Endothelial cell of umbilical vein (primary cell): ENCODE measurements at regions not wholly inside any gene's neighbourhood (a gene's known extent, or its start where the extent isn't known, plus 50 kb on each side); places are given as distances from the start of the nearest gene placed in this dataset.

ENCODE experiments used
- BruUV-seq: library from RNA; stranded (reverse); fragments of 400-500 nt; replicated peaks from 2 replicates; lab custom pipeline; 2021; lab: Mats Ljungman, UMichigan
- CTCF ChIA-PET: fragments of 300-600, 350-600 bp; sonication (Branson Sonifier 250); formaldehyde crosslinking; loops from one replicate; lab custom pipeline; 2021; ENCODE audit warnings: antibody characterized with exemption, inconsistent platforms; lab: Charles Lee
- POLR2A ChIA-PET: fragments of 300-600, 350-600 bp; sonication (Branson Sonifier 250); formaldehyde crosslinking; loops from one replicate; lab custom pipeline; 2021; ENCODE audit warnings: antibody characterized with exemption, inconsistent platforms; lab: Charles Lee
- DNase-seq: peaks from one replicate; pipeline ENCODE4 v3.0.0-alpha.2; 2011; ENCODE audit warnings: low read depth, low spot score
- FAIRE-seq: peaks from 2 replicates; lab custom pipeline; 2011; peaks lifted over from hg19 to GRCh38; lab: Jason Lieb, UNC
- H2AFZ ChIP-seq: 2 replicates; pipeline ENCODE4 v1.6.0; 2012; ENCODE audit warnings: low read depth, low read length, control low read depth, inconsistent platforms
- H3K27ac ChIP-seq: 2 replicates; pipeline ENCODE4 v1.5.1; 2011; ENCODE audit warnings: low read depth, mild to moderate bottlenecking, control low read depth, low read length, moderate library complexity; ENCODE audit not compliant: insufficient read depth
- H3K27me3 ChIP-seq, 2 experiments: 2 replicates each; pipeline versions ENCODE4 v1.6.0 to v1.6.1; 2011; ENCODE audit warnings: low read length in 2 of 2, mixed read lengths in 1 of 2; ENCODE audit not compliant: control insufficient read depth in 2 of 2, insufficient read depth in 2 of 2
- H3K36me3 ChIP-seq, 2 experiments: 2 replicates in 1 of 2; 3 replicates in 1 of 2; pipeline ENCODE4 v1.5.1; 2011; ENCODE audit warnings: low read length in 2 of 2, mild to moderate bottlenecking in 1 of 2, moderate library complexity in 1 of 2; ENCODE audit not compliant: control insufficient read depth in 2 of 2, insufficient read depth in 2 of 2; ENCODE audit errors: extremely low read depth in 1 of 2
- H3K4me1 ChIP-seq: 3 replicates; pipeline ENCODE4 v1.5.1; 2011; ENCODE audit warnings: mild to moderate bottlenecking, low read length; ENCODE audit not compliant: control insufficient read depth, insufficient read depth; ENCODE audit errors: extremely low read depth
- H3K4me2 ChIP-seq: 2 replicates; pipeline ENCODE4 v1.6.1; 2011; ENCODE audit warnings: low read length, control low read depth, mixed read lengths; ENCODE audit not compliant: insufficient read depth
- H3K4me3 ChIP-seq, 3 experiments: fragments of 200-600 bp in 1 of 3; sonication (generic), shearing (Covaris generic) in 1 of 3; replicated peaks in 1 of 3; 2 replicates each; pipeline ENCODE4 v1.5.1; 2011 to 2016; ENCODE audit warnings: control low read depth in 3 of 3, low read length in 3 of 3, mild to moderate bottlenecking in 2 of 3, inconsistent platforms in 1 of 3, low read depth in 1 of 3, moderate library complexity in 1 of 3; ENCODE audit not compliant: insufficient read depth in 1 of 3
- H3K79me2 ChIP-seq: 2 replicates; pipeline ENCODE4 v1.6.0; 2012; ENCODE audit warnings: low read length, inconsistent platforms; ENCODE audit not compliant: control insufficient read depth, insufficient read depth
- H3K9ac ChIP-seq: replicated peaks from 2 replicates; pipeline ENCODE3; 2011; ENCODE audit warnings: low read length, control low read depth; ENCODE audit not compliant: insufficient read depth; ENCODE audit errors: extremely low read depth
- H3K9me1 ChIP-seq: replicated peaks from 3 replicates; pipeline ENCODE4 v1.6.0; 2011; ENCODE audit warnings: mild to moderate bottlenecking, low read length; ENCODE audit not compliant: control insufficient read depth, insufficient read depth; ENCODE audit errors: extremely low read depth
- H3K9me3 ChIP-seq: replicated peaks from 2 replicates; pipeline ENCODE4 v1.5.1; 2012; ENCODE audit warnings: low read length, inconsistent platforms; ENCODE audit not compliant: control insufficient read depth, insufficient read depth
- H4K20me1 ChIP-seq: replicated peaks from 2 replicates; pipeline ENCODE3; 2011; ENCODE audit warnings: mild to moderate bottlenecking, low read length; ENCODE audit not compliant: control insufficient read depth, insufficient read depth; ENCODE audit errors: extremely low read depth
- CTCF ChIP-seq, 2 donors: IDR thresholded peaks; 1 replicate in 1 of 2; 2 replicates in 1 of 2; pipeline ENCODE4 v1.5.1; 2011; ENCODE audit warnings: low read length in 2 of 2, mild to moderate bottlenecking in 2 of 2, moderate library complexity in 2 of 2, control low read depth in 1 of 2, inconsistent platforms in 1 of 2, low read depth in 1 of 2; ENCODE audit not compliant: insufficient read depth in 1 of 2; ENCODE audit errors: extremely low read depth in 1 of 2
- EZH2 ChIP-seq: IDR thresholded peaks from 2 replicates; pipeline ENCODE4 v1.6.1; 2012; ENCODE audit warnings: borderline replicate concordance, low read depth, mild to moderate bottlenecking, moderate library complexity, low read length, inconsistent platforms; ENCODE audit not compliant: severe bottlenecking
- FOS ChIP-seq: IDR thresholded peaks from 2 replicates; pipeline ENCODE4 v1.6.1; 2011; ENCODE audit warnings: mild to moderate bottlenecking, low read length, moderate library complexity, borderline replicate concordance; ENCODE audit not compliant: insufficient read depth
- GATA2 ChIP-seq: IDR thresholded peaks from 2 replicates; pipeline ENCODE4 v1.7.0; 2011; ENCODE audit warnings: low read depth, mild to moderate bottlenecking, moderate library complexity, mixed read lengths, low read length; ENCODE audit not compliant: insufficient read length, insufficient read depth
- JUN ChIP-seq: IDR thresholded peaks from 2 replicates; pipeline ENCODE4 v1.6.1; 2011; ENCODE audit warnings: borderline replicate concordance, low read depth; ENCODE audit not compliant: insufficient read length, insufficient read depth
- MAX ChIP-seq: IDR thresholded peaks from 2 replicates; pipeline ENCODE4 v1.6.1; 2011; ENCODE audit not compliant: insufficient read depth, insufficient read length
- MYC ChIP-seq: IDR thresholded peaks from one replicate; pipeline ENCODE4 v1.6.1; 2011; ENCODE audit warnings: mild to moderate bottlenecking, low read depth, low read length
- POLR2A ChIP-seq: IDR thresholded peaks from 2 replicates; pipeline ENCODE4 v1.6.1; 2012; ENCODE audit warnings: low read depth, mild to moderate bottlenecking, control low read depth, low read length
- POLR2AphosphoS5 ChIP-seq: IDR thresholded peaks from 2 replicates; pipeline ENCODE4 v1.6.1; 2012; ENCODE audit warnings: low read depth, mild to moderate bottlenecking, control low read depth, low read length, moderate library complexity; ENCODE audit not compliant: insufficient read depth
- dilution Hi-C: fragments of 300-500 bp; cut with MboI; formaldehyde crosslinking; loops from one replicate; pipeline ENCODE4 v1.15.0; 2019; ENCODE audit warnings: low sequenced_read_pairs; ENCODE audit not compliant: extremely low pct_ligation_motif_present
- intact Hi-C: fragments of 100-400 bp; cut with micrococcal nuclease; formaldehyde crosslinking; loops from one replicate; pipeline ENCODE4 v1.10.0; 2022

- no peak for FAIRE-seq
- H3K9me3 ChIP-seq = peaks cover 2% of the 10 kb centered on the region
- ChIA-PET POLR2A (no interaction called here), CTCF (no interaction called here)
- H3K79me2 ChIP-seq = no peaks in the 10 kb centered on the region
- no peaks in the 10 kb centered on the region for H3K27me3 ChIP-seq
- no peaks in the 10 kb centered on the region for H3K4me1 ChIP-seq
- no peak overlapping the region for H3K4me3 ChIP-seq
- no peak for DNase-seq
- no peak for TF ChIP-seq CTCF (IDR thresholded peaks at IDR 0.05; ENCODE audit: extremely low read depth in 1 of 2, insufficient read depth in 1 of 2, low read depth in 1 of 2, low read length in 2 of 2)
- TF ChIP-seq POLR2A = no peak
- TF ChIP-seq GATA2 = no peak
- no peak for TF ChIP-seq MYC
- TF ChIP-seq MAX = no peak
- H3K36me3 ChIP-seq = no peaks in the 10 kb centered on the region
- H2AFZ ChIP-seq = no peak overlapping the region
- BruUV-seq = no TSS peak
- H3K4me2 ChIP-seq = no peak overlapping the region
- H4K20me1 ChIP-seq = no peaks in the 10 kb centered on the region
- no peaks in the 10 kb centered on the region for H3K9me1 ChIP-seq
- no peak overlapping the region for H3K27ac ChIP-seq
- H3K9ac ChIP-seq = no peak overlapping the region
- intact Hi-C loops (no loop called here), dilution Hi-C loops (no loop called here)
These were observed 270.1 kb downstream of the EIPR1 start for GRCh38 chr2:3107567-3107966.

- ChIA-PET CTCF (no interaction called here), POLR2A (no interaction called here)
- no peak overlapping the region for H3K27ac ChIP-seq
- H3K4me3 ChIP-seq = no peak overlapping the region
- no peaks in the 10 kb centered on the region for H3K36me3 ChIP-seq
- DNase-seq (no peak), FAIRE-seq (no peak)
- H3K9me3 ChIP-seq = peaks cover 2% of the 10 kb centered on the region
- H3K9ac ChIP-seq = no peak overlapping the region
- no peaks in the 10 kb centered on the region for H4K20me1 ChIP-seq
- no peak overlapping the region for H3K4me2 ChIP-seq
- H3K4me1 ChIP-seq = no peaks in the 10 kb centered on the region
- dilution Hi-C loops (no loop called here), intact Hi-C loops (no loop called here)
- BruUV-seq = no TSS peak
- H3K79me2 ChIP-seq = no peaks in the 10 kb centered on the region
- H3K27me3 ChIP-seq = no peaks in the 10 kb centered on the region
- no peaks in the 10 kb centered on the region for H3K9me1 ChIP-seq
- no peak for TF ChIP-seq CTCF (IDR thresholded peaks at IDR 0.05; ENCODE audit: extremely low read depth in 1 of 2, insufficient read depth in 1 of 2, low read depth in 1 of 2, low read length in 2 of 2)
- no peak for TF ChIP-seq MAX
- TF ChIP-seq JUN = no peak
- TF ChIP-seq POLR2A = no peak
- TF ChIP-seq POLR2AphosphoS5 = no peak
- TF ChIP-seq GATA2 = no peak
- no peak for TF ChIP-seq EZH2
- TF ChIP-seq MYC = no peak
- no peak for TF ChIP-seq FOS
- no peak overlapping the region for H2AFZ ChIP-seq
These were observed 271.6 kb downstream of the EIPR1 start for GRCh38 chr2:3105814-3106569.
